ENCODE measurements at regions not wholly inside any gene's neighbourhood (a gene's known extent, or its start where the extent isn't known, plus 50 kb on each side); places are given as distances from the start of the nearest gene placed in this dataset.

- TF ChIP-seq, protein P1, sequence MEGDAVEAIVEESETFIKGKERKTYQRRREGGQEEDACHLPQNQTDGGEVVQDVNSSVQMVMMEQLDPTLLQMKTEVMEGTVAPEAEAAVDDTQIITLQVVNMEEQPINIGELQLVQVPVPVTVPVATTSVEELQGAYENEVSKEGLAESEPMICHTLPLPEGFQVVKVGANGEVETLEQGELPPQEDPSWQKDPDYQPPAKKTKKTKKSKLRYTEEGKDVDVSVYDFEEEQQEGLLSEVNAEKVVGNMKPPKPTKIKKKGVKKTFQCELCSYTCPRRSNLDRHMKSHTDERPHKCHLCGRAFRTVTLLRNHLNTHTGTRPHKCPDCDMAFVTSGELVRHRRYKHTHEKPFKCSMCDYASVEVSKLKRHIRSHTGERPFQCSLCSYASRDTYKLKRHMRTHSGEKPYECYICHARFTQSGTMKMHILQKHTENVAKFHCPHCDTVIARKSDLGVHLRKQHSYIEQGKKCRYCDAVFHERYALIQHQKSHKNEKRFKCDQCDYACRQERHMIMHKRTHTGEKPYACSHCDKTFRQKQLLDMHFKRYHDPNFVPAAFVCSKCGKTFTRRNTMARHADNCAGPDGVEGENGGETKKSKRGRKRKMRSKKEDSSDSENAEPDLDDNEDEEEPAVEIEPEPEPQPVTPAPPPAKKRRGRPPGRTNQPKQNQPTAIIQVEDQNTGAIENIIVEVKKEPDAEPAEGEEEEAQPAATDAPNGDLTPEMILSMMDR (IDR thresholded peaks at IDR 0.05), result no peak
- TF ChIP-seq POLR2A (IDR thresholded peaks at IDR 0.05; ENCODE audit: low read depth) (no peak), EP300 (IDR thresholded peaks at IDR 0.05) (no peak), POLR2AphosphoS5 (IDR thresholded peaks at IDR 0.05) (no peak)
These were observed 678.2 kb downstream of the ADGRL2 start for GRCh38 chr1:82478916-82479315.
